Left cardiac atrium (tissue), 4 donors: ENCODE measurements at regions not wholly inside any gene's neighbourhood (a gene's known extent, or its start where the extent isn't known, plus 50 kb on each side); places are given as distances from the start of the nearest gene placed in this dataset.
A peak's percentile ranks its signal among the peaks of the same experiment; 100 is the strongest.

Experiments used
- ATAC-seq, 2 donors: fragments of 200-7000 bp; cut with Tn5 transposase; one replicate each; pipeline ENCODE4 v1.9.1; 2020; ENCODE audit warnings: mild to moderate bottlenecking in 2 of 2, moderate library complexity in 2 of 2
- DNase-seq: peaks from one replicate; pipeline ENCODE4 v3.0.0-alpha.2; 2020
- intact Hi-C, 2 donors: fragments of 100-400 bp; cut with DNase I; formaldehyde crosslinking; loops; one replicate each; pipeline versions ENCODE4 v1.14.1 to v1.15.1; 2022 to 2023
- donor health status: DM: no; HTN: yes; CAD: no.
- donor health status: DM: no; HTN: yes; CAD: no; lungs with severe emphysema.
- donor health status: DM: yes; HTN: yes; CAD: no.
- donor health status: Dilated cardiomyopathy.

GRCh38 chr10:130740166-130740565 is 571.4 kb downstream of the TCERG1L start:
- ATAC-seq (no peak), DNase-seq (no peak)
- intact Hi-C loops: no loop called here

DNA sequence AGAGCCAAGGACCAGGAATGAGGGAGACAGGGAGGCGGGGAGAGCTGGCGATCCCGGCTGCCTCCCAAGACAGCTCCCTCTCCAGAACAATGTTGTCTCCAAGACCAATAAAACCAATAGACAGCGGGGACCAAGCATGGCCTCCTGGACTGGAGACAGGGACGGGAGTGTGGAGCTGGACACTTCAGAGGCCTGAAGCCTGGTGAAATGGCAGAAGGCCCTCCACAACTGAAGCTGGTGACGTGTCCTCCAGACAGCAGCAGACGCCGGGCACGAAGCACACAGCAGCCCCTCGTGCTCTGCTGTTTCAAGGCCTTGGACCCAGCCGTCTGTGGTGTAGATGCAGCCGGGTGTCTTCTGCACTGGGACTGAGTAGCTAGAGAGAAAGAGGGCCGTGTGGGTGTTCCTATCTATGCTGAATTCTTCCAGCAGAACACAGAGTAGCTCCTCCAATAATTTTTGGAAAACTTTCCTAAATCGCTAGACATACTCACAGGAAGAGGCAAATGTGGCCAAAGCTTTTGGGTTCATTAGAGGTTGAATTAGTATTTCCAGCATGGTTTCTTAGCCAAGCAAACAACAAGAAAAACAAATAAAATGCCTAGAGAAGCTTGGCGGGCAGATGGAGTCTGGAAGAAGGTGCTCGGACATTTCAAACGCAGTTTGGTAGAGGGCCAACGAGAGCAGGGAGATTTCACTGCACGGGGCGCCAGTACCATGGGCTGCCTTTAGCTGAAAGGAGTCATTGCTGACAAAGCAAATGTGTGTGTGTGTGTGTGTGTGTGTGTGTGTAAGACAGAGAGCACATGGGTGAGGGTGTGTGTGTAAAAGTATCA is 570.4 kb downstream of the TCERG1L start:
- DNase-seq: no peak
- intact Hi-C loops: no loop called here
- ATAC-seq: peak; percentile 54 to 76

GRCh38 chr10:130741901-130742855 is 569.3 kb downstream of the TCERG1L start:
- DNase-seq (no peak), ATAC-seq (no peak)
- intact Hi-C loops: no loop called here

GRCh38 chr10:130742941-130743675 is 568.4 kb downstream of the TCERG1L start:
- intact Hi-C loops: no loop called here
- ATAC-seq (no peak), DNase-seq (no peak)

- intact Hi-C loops: no loop called here
- ATAC-seq (no peak), DNase-seq (no peak)
Measured at GRCh38 chr10:130743751-130744271, 567.7 kb downstream of the TCERG1L start.

- no peak for DNase-seq
- no peak for ATAC-seq
- intact Hi-C loops: no loop called here
Measured at GRCh38 chr10:130744631-130745030, 566.9 kb downstream of the TCERG1L start.

- no peak for ATAC-seq
Measured at GRCh38 chr10:130745251-130745650, 566.3 kb downstream of the TCERG1L start.

GRCh38 chr10:130745821-130746220 is 565.7 kb downstream of the TCERG1L start:
- DNase-seq: no peak
- intact Hi-C loops: no loop called here
- no peak for ATAC-seq

More at GRCh38 chr10:130745251-130745650, 566.3 kb downstream of the TCERG1L start:
- no peak for DNase-seq
- intact Hi-C loops: no loop called here

DNA sequence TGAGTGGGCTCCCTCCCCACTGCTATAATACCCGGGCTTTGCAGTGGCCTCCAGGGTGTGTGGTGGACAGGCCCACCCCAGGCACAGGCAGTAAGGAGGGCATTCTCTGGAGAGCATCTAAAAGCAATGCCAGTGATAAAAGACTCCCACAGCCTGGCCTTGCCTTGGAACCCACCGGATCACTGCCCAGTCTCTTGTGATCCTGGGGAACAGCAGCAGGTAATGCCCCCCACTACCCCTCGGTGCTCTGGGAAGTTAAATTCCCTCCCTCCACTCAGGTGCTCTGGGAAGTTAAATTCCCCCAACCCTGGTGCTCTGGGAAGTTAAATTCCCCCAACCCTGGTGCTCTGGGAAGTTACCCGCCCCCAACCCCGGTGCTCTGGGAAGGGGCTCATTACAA is 565.2 kb downstream of the TCERG1L start:
- DNase-seq (no peak), ATAC-seq (no peak)
- intact Hi-C loops: no loop called here

- ATAC-seq (no peak), DNase-seq (no peak)
- intact Hi-C loops: no loop called here
Measured at GRCh38 chr10:130747356-130747755, 564.2 kb downstream of the TCERG1L start.

GRCh38 chr10:130747946-130748345 is 563.6 kb downstream of the TCERG1L start:
- ATAC-seq (no peak), DNase-seq (no peak)
- intact Hi-C loops: no loop called here

GRCh38 chr10:130748409-130749057 is 563.0 kb downstream of the TCERG1L start:
- DNase-seq (no peak), ATAC-seq (no peak)
- intact Hi-C loops: no loop called here

DNA sequence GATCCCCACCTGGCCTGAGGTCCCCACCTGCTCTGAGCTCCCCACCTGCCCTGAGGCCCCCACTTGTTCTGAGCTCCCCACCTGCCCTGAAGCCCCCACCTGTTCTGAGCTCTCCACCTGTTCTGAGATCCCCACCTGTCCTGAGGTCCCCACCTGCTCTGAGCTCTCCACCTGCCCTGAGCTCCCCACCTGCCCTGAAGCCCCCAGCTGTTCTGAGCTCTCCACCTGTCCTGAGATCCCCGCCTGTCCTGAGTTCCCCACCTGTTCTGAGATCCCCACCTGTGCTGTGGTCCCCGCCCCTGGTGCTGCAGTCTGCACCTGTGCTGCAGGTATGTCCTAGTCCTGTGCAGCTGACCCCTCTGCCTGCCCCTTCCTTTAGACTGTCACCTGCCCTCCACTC is 561.6 kb downstream of the TCERG1L start:
- ATAC-seq (no peak), DNase-seq (no peak)
- intact Hi-C loops: no loop called here

GRCh38 chr10:130750441-130750840 is 561.1 kb downstream of the TCERG1L start:
- no peak for DNase-seq
- intact Hi-C loops: no loop called here
- no peak for ATAC-seq

GRCh38 chr10:130751106-130751840 is 560.2 kb downstream of the TCERG1L start:
- DNase-seq (no peak), ATAC-seq (no peak)
- intact Hi-C loops: no loop called here

DNA sequence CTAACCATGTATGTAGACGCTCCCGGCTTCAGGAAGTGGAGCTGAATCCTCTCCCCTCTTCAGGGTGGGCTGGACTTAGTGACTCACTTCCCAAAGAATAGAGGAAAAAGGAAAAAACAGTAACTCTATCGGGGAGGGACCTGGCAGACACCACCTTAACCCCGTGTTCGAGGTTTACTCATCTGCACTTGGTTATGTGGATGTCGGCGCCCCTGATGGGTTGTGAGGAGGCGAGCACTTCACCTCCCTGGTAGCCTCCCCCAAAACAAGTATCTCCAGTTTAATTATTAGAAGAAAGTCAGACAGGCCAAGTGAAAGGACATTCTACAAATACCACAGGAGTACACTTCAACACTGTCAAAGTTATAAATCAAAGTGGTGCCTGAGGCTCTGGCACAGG is 559.7 kb downstream of the TCERG1L start:
- intact Hi-C loops: no loop called here
- ATAC-seq (no peak), DNase-seq (no peak)

- DNase-seq: no peak
- no peak for ATAC-seq
- intact Hi-C loops: no loop called here
Measured at GRCh38 chr10:130756651-130757050, 554.9 kb downstream of the TCERG1L start.

GRCh38 chr10:130757271-130757670 is 554.2 kb downstream of the TCERG1L start:
- no peak for DNase-seq
- intact Hi-C loops: no loop called here
- ATAC-seq: no peak
